HG03060 (cell line): ENCODE measurements at regions not wholly inside any gene's neighbourhood (a gene's known extent, or its start where the extent isn't known, plus 50 kb on each side); places are given as distances from the start of the nearest gene placed in this dataset.
"Not testable (repeated sequence)": the region's sequence is repeated elsewhere in the genome, so short reads cannot be mapped to it uniquely, and the experiment has no call there.

ENCODE experiments used
- ATAC-seq: cut with Tn5 transposase; IDR thresholded peaks from one replicate; pipeline ENCODE4 v1.9.1; 2021; ENCODE audit warnings: low read depth, moderate number of reproducible peaks; ENCODE audit not compliant: unreplicated experiment

- ATAC-seq = no peak
Observed at GRCh38 chr6:125423047-125423446, 121.3 kb upstream of the HDDC2 start.

GRCh38 chr6:125431971-125432370 lies 130.2 kb upstream of the HDDC2 start:
- ATAC-seq = no peak

- no peak for ATAC-seq
Observed at GRCh38 chr6:125432963-125433362, 131.2 kb upstream of the HDDC2 start.

GRCh38 chr6:125434760-125435159 lies 133.0 kb upstream of the HDDC2 start:
- ATAC-seq = no peak

- no peak for ATAC-seq
Observed at GRCh38 chr6:125439512-125439911, 137.7 kb upstream of the HDDC2 start.

- ATAC-seq = no peak
Observed at GRCh38 chr6:125444006-125444923, 142.5 kb upstream of the HDDC2 start.

GRCh38 chr6:125445054-125445453 lies 143.3 kb upstream of the HDDC2 start:
- no peak for ATAC-seq

GRCh38 chr6:125446011-125446410 lies 144.2 kb upstream of the HDDC2 start:
- no peak for ATAC-seq

- no peak for ATAC-seq
Observed at GRCh38 chr6:125451750-125452149, 150.0 kb upstream of the HDDC2 start.

- ATAC-seq = no peak
Observed at GRCh38 chr6:125453516-125453915, 151.7 kb upstream of the HDDC2 start.

GRCh38 chr6:125454351-125454750 lies 152.6 kb upstream of the HDDC2 start:
- ATAC-seq = no peak

GRCh38 chr6:125458493-125458892 lies 156.7 kb upstream of the HDDC2 start:
- ATAC-seq = not testable (repeated sequence)

- not testable (repeated sequence) for ATAC-seq
Observed at GRCh38 chr6:125465332-125465731, 163.6 kb upstream of the HDDC2 start.

- no peak for ATAC-seq
Observed at GRCh38 chr6:125469915-125470314, 168.1 kb upstream of the HDDC2 start.

- ATAC-seq = no peak
Observed at GRCh38 chr6:125471667-125472066, 169.9 kb upstream of the HDDC2 start.

- no peak for ATAC-seq
Observed at GRCh38 chr6:125474061-125474460, 172.3 kb upstream of the HDDC2 start.

GRCh38 chr6:125477156-125477555 lies 175.4 kb upstream of the HDDC2 start:
- no peak for ATAC-seq

GRCh38 chr6:125477844-125478243 lies 176.1 kb upstream of the HDDC2 start:
- no peak for ATAC-seq

GRCh38 chr6:125480146-125480545 lies 178.4 kb upstream of the HDDC2 start:
- no peak for ATAC-seq

- no peak for ATAC-seq
Observed at GRCh38 chr6:125480571-125480970, 178.8 kb upstream of the HDDC2 start.

GRCh38 chr6:125481056-125481455 lies 179.3 kb upstream of the HDDC2 start:
- no peak for ATAC-seq

GRCh38 chr6:125485757-125486156 lies 184.0 kb upstream of the HDDC2 start:
- ATAC-seq = no peak
